Suppressor macrophage treated with lipopolysaccharide for 4 hours (primary cell): ENCODE measurements at regions not wholly inside any gene's neighbourhood (a gene's known extent, or its start where the extent isn't known, plus 50 kb on each side); places are given as distances from the start of the nearest gene placed in this dataset.

Experiments
- DNase-seq: peaks from one replicate; pipeline ENCODE4 v3.0.0-alpha.2; 2020

DNA sequence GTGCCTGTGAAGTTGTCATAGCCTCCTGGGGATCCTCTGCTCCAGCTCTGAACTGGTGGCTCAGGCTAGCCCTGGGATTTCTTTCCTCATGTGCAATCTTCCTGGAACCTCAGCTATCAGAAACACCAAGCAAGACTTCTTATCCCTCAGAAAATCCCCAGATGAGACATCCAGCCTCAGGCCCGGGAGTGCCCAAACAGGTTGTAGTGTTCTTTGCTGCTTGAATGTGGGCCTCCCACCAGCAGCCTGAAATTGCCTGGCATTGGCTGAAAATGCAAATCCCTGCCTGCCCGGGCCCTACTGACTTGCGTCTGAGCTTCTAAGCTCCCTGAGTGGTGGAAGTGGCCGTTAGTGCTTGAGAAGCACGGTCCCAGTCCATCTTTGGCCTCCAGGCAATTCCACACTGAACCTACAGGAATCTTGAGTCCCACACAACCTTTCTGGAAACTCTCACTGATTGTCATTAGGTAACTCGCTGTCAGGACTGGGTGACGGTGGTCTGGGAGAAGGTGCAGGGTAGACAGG, 146.8 kb downstream of the ZBTB18 start:
- no peak for DNase-seq

DNA sequence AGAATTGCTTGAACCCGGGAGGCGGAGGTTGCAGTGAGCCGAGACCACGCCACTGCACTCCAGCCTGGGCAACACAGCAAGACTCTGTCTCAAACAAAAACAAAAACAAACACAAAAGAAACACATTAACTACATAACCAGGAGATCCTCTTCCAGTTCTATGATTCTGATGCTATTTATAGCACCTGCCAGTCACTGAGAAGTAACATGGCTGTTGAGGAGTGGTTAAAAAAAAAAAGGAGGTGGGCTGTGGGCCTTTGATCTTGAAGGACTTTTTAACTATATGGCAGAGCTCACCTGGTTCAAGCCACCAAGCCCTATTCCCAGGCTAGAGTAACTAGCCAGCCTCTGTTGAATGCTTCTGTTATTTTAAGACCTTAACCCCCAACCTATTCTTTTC, 148.8 kb downstream of the ZBTB18 start:
- DNase-seq: no peak

DNA sequence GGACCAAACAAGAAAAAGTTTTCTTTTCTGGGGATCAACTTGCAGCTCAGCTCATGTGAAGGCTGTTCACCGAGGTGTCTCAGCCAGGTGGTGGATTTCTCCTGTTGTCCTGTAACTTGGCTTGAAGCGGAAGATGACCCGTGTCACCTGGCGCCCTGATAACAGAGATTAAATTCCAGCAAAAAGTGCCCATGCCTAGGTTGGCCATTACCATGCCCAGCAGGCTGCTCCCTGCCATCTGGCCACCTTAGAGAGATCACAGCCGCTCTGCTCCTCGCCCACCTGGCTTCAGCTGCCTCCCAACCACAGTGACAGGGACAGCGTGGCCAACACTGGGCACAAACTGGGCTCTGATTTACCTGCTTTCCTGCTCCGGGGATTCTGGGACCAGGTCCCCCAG, 149.5 kb downstream of the ZBTB18 start:
- DNase-seq: no peak

DNA sequence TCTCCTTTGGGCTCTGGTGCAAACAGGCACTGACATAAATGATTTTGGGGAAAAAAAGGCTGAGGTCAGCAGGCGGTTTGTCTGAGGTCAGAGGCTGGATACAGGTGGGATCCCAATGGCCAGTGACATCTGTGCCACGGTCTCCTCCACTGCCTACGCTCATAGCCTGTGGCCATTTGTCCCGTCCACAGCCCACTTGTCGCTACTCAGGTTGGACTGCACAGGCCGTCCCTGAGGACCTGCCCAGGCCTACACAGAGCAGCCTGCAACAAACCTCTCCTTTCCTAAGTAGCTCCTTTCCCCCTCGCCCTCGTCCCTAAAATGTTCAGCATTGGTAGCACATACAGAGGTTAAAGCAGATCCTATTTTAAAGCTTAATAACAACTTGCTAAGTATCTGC, 150.7 kb downstream of the ZBTB18 start:
- no peak for DNase-seq

DNA sequence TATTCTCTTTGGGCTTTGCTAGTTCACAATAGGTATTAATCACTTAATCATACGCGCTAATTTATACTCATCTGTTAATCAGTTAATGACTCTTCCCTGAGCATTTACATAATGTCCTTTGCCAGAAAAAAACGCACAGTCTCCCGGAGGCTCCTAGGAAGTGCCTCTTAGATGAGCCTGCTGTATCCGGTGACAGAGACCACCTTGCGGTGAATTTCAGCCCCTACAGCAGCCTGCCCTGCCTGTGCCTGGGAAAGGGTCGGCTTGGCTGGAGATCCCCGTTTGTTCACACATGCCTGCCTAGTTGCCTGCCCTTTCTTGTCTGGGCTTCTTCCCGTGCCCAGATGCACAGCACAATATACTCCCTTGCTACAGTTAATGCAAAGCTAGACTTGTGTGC, 152.9 kb downstream of the ZBTB18 start:
- no peak for DNase-seq

DNA sequence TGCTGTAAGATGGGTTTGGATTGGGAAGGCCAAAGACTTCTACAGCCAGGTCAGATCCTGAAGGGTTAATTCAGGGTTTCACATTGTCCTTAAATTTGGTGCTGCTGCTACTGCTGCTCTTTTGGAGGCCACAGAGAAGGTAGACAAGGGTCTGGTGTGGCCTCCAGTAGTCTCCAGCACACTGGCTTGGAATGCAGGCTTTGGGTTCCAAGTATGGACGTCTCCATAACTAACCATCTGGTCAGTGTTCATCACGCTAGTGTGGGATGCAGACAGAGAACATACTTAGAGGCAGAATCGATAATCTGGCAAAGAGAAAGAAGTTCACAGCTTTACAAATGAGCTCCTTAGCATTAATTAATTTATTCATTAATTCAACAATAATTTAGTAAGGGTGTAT, 154.1 kb downstream of the ZBTB18 start:
- no peak for DNase-seq

DNA sequence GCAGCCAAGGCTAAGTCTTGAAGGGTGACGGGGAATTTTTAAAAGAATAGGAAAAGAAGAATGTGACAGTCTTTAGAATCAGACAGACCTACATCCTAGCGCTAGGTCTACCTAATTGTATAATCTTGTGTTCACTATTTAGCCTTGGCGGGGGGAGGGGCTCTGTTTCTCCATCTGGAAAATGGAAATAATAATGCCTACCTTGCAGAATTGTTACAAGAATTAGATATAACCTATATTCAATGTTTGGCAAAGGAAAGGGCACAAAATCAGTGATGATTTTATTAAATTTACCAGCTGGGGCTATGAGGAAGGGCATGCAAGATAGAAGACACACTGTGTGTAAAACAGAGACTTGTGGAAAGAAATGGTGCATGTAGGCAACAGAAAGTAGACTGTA, 154.8 kb downstream of the ZBTB18 start:
- no peak for DNase-seq

DNA sequence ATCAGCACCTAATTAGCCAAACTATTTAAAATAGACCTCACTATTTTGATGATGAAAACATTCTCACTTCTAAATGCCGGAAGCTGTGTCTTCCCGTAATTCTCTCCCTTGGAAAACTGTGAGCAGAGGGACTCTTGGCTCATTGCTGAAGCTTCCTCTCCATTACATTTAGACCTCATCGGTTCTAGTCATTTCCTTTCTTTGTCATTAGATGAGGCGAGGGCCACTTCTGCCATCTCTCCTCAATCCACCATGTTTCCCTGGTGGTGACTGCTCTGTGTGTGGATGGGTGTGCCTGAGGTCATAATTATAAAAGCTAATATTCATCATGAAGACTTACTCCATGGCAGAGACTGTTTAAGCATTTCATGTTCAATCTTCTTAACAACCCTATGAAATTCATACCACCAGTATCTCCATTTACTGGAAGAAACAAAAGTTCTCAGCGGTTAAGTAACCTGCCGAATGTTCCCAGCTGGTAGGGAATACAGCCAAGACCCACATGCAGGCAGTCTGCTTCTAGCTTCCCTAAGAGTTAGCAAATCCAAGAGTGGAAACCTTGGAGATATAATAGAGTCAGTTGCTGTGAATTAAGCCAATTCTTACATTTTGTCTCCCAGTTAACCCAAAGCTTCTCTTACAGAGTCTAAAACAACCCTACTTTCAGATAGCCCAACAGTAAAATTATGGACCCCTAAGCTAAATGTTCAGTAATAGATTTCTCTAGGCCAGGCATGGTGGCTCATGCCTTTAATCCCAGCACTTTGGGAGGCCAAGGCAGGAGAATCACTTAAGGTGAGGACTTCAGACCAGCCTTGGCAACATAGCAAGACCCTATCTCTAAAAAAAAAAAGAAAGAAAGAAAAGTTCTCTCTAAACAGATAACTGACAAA, 156.2 kb downstream of the ZBTB18 start:
- no peak for DNase-seq

DNA sequence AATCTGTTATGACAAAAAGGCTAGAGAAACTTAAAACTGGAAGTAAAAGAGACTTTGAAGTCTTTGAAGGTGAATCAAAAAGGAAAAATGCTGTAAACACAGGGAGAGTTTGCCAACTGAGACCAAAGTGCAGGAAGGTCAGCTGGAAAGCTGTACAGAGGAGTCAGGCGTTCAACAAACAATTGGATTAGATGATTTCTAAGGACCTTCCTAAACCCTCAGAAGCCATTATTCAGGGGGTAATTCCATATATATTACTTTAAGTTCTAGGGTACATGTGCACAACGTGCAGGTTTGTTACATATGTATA, 156.8 kb downstream of the ZBTB18 start:
- no peak for DNase-seq

DNA sequence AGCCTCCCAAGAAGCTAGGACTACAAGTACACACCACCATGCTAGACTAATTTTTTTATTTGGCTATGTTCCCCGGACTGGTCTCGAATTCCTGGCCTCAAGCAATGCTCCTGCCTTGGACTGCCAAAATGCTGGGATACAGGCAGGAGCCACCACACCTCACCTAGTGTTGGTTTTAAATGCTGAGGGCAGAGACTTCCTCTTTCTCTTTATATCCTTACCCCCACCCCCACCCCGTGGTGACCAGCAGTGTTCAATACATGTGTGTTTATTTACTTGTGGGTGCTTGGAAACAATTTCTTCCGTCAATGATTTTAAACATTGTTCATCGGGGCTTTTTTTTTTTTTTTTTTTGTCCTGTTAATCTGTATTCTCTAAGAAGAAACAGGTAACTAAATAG, 158.9 kb downstream of the ZBTB18 start:
- no peak for DNase-seq

DNA sequence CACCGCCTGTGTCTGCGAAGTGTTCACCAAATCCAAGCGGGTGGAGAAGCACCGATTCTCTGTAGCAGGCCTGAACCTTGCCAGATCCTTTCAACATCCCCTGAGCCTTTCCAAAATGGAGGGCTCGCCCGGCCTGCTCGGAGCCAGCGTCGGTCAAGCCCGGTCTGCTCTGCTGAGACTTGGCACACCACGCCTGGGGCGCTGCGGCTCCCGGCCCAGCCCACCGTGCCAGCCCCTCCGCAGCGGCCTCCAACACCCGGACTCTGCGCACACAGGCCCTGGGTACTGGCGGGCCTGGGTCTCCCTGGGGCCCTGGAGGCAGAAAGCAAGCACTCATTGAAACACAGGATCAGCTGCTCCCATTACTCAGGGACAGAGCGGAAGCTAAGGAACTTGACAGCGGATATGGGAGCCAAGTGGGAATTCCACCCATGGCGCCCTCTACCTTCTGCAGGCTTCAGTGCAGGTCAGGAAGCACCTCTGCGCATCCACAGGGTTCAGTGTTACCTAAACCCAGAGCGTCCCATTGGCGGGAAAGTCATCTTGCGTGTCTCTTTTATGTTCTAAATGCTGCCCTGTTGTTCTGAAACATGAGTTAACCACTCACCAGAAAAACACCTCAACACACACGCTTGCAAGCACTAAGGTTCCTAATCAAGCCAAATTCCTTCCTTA, 159.9 kb downstream of the ZBTB18 start:
- no peak for DNase-seq

DNA sequence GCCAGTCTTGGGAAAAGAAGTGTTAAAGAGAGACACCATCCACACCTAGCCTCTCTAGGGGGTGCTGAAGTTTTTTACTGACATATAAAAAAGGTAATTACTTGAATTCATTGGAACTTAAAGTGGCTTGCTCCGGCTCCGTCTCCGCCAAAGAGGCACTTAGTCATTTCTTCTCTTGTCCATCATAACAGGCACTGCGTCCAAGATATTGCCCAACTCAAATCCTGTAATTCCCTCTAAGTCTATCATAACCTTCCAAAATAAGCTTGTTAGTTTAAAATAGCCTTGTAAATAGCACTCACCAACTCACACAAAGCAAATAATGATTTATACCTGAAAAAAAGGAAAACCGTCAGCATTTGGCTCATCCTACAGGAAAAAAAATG, 160.5 kb downstream of the ZBTB18 start:
- no peak for DNase-seq

DNA sequence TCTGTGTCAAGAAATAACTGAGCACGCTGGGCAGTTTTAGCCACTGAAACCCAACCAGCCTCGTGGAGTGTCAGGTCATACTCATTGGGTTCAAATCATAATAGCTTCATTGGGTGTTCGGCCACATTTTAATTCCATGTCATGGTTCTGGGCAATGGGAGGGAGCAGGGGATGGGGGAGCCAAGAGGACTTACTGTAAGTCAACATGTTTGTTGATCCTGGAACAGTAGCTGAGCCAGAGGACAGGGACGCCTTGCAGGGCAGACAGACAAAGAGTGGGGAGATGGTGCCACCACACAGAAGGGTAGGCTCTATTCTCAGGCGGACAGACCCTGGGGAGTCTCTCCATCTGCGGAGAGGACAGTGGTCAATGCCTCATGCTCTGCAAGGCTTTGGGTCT, 161.1 kb downstream of the ZBTB18 start:
- DNase-seq: no peak

DNA sequence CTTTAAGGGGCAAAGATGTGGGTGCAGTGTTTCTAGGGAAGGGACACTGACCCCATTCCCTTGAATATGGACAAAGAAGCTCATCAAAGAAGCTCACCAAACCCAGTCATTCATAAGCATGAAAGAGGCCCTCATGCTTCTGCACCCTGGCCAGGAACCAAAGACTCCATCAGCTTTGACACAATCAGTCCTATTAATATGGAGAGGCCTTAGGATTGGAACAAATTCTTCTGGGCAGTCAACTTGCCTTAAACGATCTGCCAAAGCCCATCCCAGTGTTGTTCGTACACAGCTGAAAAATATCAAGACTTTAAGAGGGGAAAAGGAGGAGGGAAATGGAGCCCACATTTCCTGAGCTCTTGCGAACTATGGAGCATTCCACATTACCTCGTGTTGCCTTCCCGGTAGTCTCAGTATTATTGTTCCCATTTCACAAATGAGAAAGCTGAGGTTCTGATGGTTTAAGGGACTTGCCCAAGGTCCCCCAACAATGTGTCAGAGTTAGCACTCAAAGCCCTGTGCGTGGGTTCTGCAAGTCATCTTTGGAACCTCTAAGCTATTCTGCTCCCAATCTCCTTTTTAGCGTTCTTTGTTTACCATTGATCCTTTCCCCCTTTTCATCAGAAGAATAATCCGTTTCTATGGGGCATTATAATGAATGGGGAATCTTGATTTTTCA, 161.9 kb downstream of the ZBTB18 start:
- DNase-seq: no peak

DNA sequence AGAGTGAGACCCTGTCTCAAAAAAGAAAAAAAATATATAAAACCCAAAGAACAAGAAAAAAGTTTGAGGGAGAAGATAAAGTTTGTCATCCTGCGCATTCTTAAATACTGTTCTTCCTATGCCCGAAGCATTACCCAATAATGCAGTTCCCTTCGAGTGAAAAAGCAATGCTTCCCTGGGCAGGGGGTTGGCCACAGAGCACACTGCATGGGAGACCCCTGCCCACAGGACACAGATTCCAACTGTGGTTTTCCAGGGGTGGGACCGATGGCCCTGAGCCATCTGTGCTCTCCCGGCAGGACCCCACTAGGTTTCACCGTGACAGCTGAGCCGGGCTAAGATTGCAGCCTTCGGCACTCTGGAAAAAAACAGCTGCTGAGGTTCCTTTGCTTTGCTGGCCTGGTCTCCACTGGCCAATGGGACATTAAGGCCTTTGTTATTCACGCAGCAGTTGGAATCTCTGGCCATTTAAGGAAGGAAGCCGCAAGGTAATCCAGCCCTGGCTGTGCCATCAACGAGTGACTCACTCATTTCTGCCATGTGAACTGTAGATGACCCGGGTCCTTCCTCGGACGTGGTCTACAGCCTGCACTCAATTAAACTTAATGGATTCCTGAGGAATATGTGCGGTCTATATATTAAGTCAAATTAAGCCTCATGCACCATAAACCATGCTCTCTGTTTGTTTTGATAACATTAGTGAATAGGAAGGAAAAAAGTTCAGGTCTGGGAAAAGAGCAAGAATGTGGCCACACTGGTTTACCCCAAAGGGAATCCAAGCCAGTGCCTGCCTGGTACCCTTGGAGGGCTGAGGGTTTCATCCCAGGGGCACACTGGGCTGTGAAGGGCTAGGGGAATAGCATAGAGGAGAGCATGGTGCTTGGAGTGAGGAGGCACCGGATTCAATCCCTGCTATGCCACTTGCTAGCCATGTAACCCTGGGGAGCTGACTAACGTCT, 163.2 kb downstream of the ZBTB18 start:
- DNase-seq: peak; percentile 35

DNA sequence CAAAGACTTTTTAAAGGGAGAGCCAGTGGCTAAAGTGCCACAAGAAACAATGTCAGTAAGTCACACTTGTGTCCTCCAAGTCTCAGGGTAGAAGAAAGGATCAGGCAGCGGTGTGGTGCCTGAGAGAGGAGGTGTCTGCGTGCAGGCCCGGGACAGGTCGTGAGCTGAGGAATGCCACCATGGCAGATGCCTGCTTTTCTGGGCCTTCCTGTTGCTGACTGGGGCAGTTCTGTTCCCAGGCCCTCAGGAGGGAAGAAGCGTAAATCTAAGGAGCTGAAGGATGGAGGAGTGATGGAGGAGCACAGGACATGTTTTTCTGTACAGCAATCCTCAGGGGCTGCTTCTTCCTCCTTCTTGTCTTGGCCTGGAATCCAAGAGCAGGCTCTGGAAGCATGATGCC, 165.8 kb downstream of the ZBTB18 start:
- no peak for DNase-seq

DNA sequence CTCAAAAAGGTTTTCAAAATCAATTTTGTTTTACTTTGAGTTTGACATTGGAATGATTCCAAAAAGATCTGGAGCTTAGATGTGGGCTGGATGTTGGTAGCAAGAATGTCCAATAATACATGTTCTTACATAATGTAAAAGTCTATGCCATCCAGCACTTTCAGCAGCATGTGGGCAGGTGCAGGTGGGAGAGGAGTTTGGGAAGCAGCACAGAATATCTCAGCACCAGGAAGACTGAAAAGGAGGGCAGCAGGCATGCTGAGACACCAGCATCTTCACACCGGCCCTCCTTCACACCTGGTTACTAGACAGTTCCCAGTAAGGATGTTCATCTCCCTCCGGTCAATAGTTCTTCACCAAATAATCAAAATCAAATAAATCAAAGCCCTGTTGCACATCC, 166.6 kb downstream of the ZBTB18 start:
- no peak for DNase-seq

DNA sequence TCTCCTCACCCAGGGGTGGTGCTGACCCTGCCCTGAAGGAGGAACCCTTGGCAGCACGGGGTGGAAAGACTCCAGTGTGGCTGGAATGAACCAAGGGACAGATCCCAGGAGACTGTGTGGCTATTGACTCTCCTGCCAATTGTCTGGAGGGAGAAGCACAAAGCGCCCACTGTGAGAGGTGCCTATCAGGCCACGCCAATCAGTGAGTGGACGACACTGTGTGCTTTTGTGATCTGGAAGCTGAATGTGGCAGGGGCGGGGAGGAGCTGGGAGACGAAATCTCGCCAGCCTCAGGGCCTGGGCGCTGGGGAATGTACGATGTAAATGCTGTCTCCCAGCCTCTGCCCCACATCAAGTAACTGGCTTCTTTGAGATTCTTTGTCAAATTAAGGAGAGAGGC, 167.1 kb downstream of the ZBTB18 start:
- no peak for DNase-seq

DNA sequence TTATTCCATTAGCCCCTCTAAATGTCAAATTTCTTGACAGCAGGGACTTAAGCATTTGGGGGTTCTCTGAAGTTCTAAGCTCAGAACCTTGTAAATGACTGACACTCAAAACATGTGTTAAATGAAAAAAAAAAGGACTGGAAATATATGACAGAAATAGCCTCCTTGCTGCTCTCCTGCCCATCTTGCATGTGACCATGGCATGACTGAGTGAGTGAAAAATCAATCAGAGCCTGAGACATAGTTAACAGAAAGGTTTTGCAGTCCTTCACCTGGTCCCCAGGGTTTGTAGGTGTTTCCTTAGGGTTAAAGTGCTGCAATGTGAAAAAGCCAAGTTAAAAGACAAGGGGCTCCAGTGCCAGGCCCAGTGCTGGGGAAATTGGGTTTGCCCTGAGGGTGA, 168.1 kb downstream of the ZBTB18 start:
- DNase-seq: no peak

DNA sequence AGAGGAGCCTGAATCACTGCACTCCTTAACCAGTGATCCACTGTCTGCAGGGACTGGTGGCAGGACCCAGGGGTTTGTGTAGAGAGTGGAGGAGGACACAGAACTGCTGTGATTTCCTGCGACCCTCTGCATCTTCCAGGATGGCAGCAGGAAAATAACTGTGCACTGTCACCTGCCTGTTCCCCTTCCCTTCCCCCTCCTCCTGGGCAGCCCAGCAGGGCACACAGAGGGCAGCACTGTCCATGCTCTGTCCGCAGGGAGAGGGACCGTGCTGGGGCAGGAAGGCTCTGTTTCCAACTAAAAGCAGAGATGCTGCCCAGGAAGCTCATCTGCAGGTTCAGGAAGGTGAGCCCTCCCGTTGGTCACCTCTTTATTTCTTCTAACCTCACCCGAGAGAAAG, 168.7 kb downstream of the ZBTB18 start:
- no peak for DNase-seq

DNA sequence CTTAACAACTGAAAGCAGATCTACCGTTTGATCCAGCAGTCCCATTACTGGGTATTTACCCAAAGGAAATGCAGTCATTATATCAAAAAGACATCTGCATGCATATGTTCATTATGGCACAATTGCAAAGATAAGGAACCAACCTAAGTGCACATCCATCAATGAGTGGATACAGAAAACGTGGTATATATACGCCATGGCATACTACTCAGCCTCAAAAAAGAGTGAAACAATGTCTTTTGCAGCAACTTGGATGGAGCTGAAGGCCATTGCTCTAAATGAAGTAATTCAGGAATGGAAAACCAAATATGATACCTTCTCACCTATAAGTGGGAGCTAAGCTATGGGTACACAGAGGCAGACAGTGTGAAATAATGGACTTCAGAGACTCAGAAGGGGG, 169.3 kb downstream of the ZBTB18 start:
- DNase-seq: no peak

DNA sequence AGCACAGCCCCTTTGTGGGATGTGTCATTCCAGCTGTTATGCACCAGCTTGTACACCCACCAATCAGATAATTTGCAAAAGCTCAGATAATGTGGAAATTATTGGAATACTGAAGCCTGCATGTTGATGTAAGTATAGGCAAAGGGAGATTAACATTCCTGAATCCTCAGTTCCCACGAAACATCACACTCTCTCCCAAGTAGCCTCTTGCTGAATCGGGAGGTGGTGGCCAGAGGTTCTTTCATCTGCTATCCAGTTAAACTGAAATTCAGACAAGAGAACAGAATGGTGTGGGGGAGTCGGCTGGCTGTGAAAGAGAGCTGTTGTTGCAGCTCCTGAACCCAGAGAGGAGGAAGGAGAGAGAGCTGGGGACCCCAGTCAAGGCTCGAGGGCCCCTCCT, 170.9 kb downstream of the ZBTB18 start:
- DNase-seq: no peak
